ENCODE measurements at regions not wholly inside any gene's neighbourhood (a gene's known extent, or its start where the extent isn't known, plus 50 kb on each side); places are given as distances from the start of the nearest gene placed in this dataset.

GRCh38 chr7:66508431-66508830 lies 120.2 kb upstream of the KCTD7 start:
- H4K5ac ChIP-seq (ENCODE audit: low read depth, low read length), result no peak overlapping the region
- H2BK5ac ChIP-seq (ENCODE audit: low read depth, low read length, poor library complexity, severe bottlenecking), result no peak overlapping the region
- TF ChIP-seq, protein P1, sequence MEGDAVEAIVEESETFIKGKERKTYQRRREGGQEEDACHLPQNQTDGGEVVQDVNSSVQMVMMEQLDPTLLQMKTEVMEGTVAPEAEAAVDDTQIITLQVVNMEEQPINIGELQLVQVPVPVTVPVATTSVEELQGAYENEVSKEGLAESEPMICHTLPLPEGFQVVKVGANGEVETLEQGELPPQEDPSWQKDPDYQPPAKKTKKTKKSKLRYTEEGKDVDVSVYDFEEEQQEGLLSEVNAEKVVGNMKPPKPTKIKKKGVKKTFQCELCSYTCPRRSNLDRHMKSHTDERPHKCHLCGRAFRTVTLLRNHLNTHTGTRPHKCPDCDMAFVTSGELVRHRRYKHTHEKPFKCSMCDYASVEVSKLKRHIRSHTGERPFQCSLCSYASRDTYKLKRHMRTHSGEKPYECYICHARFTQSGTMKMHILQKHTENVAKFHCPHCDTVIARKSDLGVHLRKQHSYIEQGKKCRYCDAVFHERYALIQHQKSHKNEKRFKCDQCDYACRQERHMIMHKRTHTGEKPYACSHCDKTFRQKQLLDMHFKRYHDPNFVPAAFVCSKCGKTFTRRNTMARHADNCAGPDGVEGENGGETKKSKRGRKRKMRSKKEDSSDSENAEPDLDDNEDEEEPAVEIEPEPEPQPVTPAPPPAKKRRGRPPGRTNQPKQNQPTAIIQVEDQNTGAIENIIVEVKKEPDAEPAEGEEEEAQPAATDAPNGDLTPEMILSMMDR (conservative IDR thresholded peaks at IDR 0.05; ENCODE audit: low read depth, low read length), result no peak
- TF ChIP-seq RAD21 (IDR thresholded peaks at IDR 0.05; ENCODE audit: low read length), result no peak
- no peak for TF ChIP-seq ELK1 (IDR thresholded peaks at IDR 0.05; ENCODE audit: borderline replicate concordance, low read depth, low read length)
- TF ChIP-seq POLR2A (IDR thresholded peaks at IDR 0.05; ENCODE audit: low read depth, low read length), result no peak
- TF ChIP-seq RCOR1 (IDR thresholded peaks at IDR 0.05; ENCODE audit: insufficient replicate concordance, low read length), result no peak
- TF ChIP-seq MXI1 (IDR thresholded peaks at IDR 0.05; ENCODE audit: borderline replicate concordance, low read depth, low read length), result no peak
- no peak for TF ChIP-seq MAZ (IDR thresholded peaks at IDR 0.05; ENCODE audit: borderline replicate concordance, low read depth, low read length)
- no peak for TF ChIP-seq RFX5 (IDR thresholded peaks at IDR 0.05; ENCODE audit: low read depth, low read length)
- no peak overlapping the region for H2AFZ ChIP-seq (replicated peaks; ENCODE audit: low read length, poor library complexity)
- DNase-seq (no peak), ATAC-seq (ENCODE audit: low read depth) (no peak)
- H3K18ac ChIP-seq (ENCODE audit: low read depth, low read length), result no peak overlapping the region
- H4K20me1 ChIP-seq (ENCODE audit: insufficient read depth, low read length), result no peaks in the 10 kb centered on the region
- H3K4me1 ChIP-seq (ENCODE audit: control insufficient read depth, insufficient read depth, low read length), result no peaks in the 10 kb centered on the region
- H4K91ac ChIP-seq (ENCODE audit: insufficient read depth, low read depth, low read length), result no peak overlapping the region
- H3K9me3 ChIP-seq (ENCODE audit: control insufficient read depth, insufficient read depth, low read length), result peaks cover 5% of the 10 kb centered on the region; the same call in 1 of the 2 replicates
- no peak overlapping the region for H2BK20ac ChIP-seq (ENCODE audit: low read depth, low read length)
- H3K56ac ChIP-seq (ENCODE audit: extremely low read depth, insufficient read depth, low read length), result no peak overlapping the region
- CTCF ChIA-PET, result no interaction called here
- POLR2A ChIA-PET (ENCODE audit: unreplicated experiment), result no interaction called here
- in situ Hi-C loops (cut with MboI; ENCODE audit: low sequenced_read_pairs), result no loop called here
- H3K4me3 ChIP-seq (ENCODE audit: insufficient read depth, low read depth, low read length), result no peak overlapping the region
- H4K8ac ChIP-seq (ENCODE audit: low read depth in 2 of 2, low read length in 2 of 2), result no peak overlapping the region
- H3K9me1 ChIP-seq (ENCODE audit: insufficient read depth, low read length), result no peaks in the 10 kb centered on the region
- H3K4ac ChIP-seq (ENCODE audit: low read depth, low read length), result no peak overlapping the region
- no peak overlapping the region for H2BK15ac ChIP-seq (ENCODE audit: low read depth, low read length)
- H3K9ac ChIP-seq (ENCODE audit: low read depth, low read length), result no peak overlapping the region
- H3K27ac ChIP-seq (ENCODE audit: insufficient read depth, low read length), result no peak overlapping the region
- peaks cover 2% of the 10 kb centered on the region; the same call in 1 of the 2 replicates for H3K27me3 ChIP-seq (ENCODE audit: control insufficient read depth, insufficient read depth, low read length)
- H3K36me3 ChIP-seq (ENCODE audit: control insufficient read depth, insufficient read depth, low read length), result no peaks in the 10 kb centered on the region
- H3K23ac ChIP-seq (ENCODE audit: low read depth, low read length), result no peak overlapping the region
- H2BK120ac ChIP-seq (ENCODE audit: low read depth, low read length), result no peak overlapping the region
- no peak overlapping the region for H2AK9ac ChIP-seq (replicated peaks; ENCODE audit: low read depth, low read length, poor library complexity)
- BruUV-seq (replicated peaks), result no TSS peak
- H2AK5ac ChIP-seq (ENCODE audit: low read depth, low read length), result no peak overlapping the region
- no peak overlapping the region for H3K4me2 ChIP-seq (ENCODE audit: low read depth, low read length)
- intact Hi-C loops (cut with micrococcal nuclease), result loop anchor here (10.0 kb wide), 1 partner anchor 364 kb away; no protein-coding TSS in a partner anchor
- no peaks in the 10 kb centered on the region for H3K79me1 ChIP-seq (ENCODE audit: low read depth in 1 of 2, low read length in 2 of 2)
- dilution Hi-C loops (cut with HindIII; ENCODE audit: low sequenced_read_pairs, unreplicated experiment), result no loop called here
- no peak overlapping the region for H3K14ac ChIP-seq (replicated peaks; ENCODE audit: low read depth, low read length)
